Ascending aorta (tissue), 2 donors: ENCODE measurements at regions not wholly inside any gene's neighbourhood (a gene's known extent, or its start where the extent isn't known, plus 50 kb on each side); places are given as distances from the start of the nearest gene placed in this dataset.

ENCODE experiments used
- DNase-seq, 2 donors: peaks; one replicate each; pipeline ENCODE4 v3.0.0-alpha.2; 2019; ENCODE audit warnings: low spot score in 2 of 2
- H3K27ac ChIP-seq, 2 donors: fragments of 200-600 bp; sonication (generic); one replicate each; pipeline ENCODE4 v1.5.1; 2016 to 2017; ENCODE audit warnings: mild to moderate bottlenecking in 1 of 2
- H3K27me3 ChIP-seq: fragments of 200-600 bp; sonication (generic); one replicate; pipeline ENCODE4 v1.5.1; 2017
- H3K36me3 ChIP-seq, 2 donors: fragments of 200-600 bp; sonication (generic); one replicate each; pipeline ENCODE4 v1.5.1; 2016
- H3K4me1 ChIP-seq, 2 donors: fragments of 200-600 bp; sonication (generic); one replicate each; pipeline ENCODE4 v1.5.1; 2016 to 2017; ENCODE audit warnings: mild to moderate bottlenecking in 1 of 2
- H3K4me3 ChIP-seq, 2 donors: fragments of 200-600 bp; sonication (generic); one replicate each; pipeline ENCODE4 v1.5.1; 2016 to 2017; ENCODE audit warnings: mild to moderate bottlenecking in 1 of 2
- H3K9me3 ChIP-seq, 2 donors: fragments of 200-600 bp; sonication (generic); one replicate each; pipeline ENCODE4 v1.5.1; 2016
- intact Hi-C: fragments of 100-400 bp; cut with DNase I; formaldehyde crosslinking; loops from one replicate; pipeline ENCODE4 v1.15.1; 2023
- TF ChIP-seq, protein P1 (sequence below), 3 experiments: fragments of 200-600 bp in 2 of 3; fragments of 450-650 bp in 1 of 3; sonication (generic) in 2 of 3; IDR thresholded peaks; one replicate each; pipeline ENCODE4 v1.5.1; 2016 to 2019; ENCODE audit warnings: antibody characterized with exemption in 3 of 3, mild to moderate bottlenecking in 1 of 3, moderate library complexity in 1 of 3

DNA sequence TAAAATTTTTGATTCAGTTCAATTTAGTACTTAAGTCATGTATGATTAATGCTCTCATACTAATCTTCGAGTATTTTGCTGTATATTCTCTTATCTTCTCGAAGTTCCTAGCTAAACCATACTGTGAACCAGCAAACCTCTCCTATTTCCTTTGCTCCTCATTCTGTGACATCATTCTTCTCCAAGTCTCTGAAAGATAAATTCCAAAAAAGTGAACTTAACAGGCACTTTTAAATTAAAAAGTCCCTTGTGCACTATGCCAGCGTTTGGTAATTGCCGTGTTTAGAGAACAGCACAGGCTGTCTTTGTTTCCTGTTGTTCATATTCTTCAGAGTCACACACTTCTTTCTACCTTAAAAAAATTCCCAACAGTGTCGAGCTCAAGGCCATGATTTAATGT, 188.4 kb upstream of the PHACTR1 start:
- H3K27me3 ChIP-seq: no peaks in the 10 kb centered on the region
- H3K27ac ChIP-seq: no peak overlapping the region
- TF ChIP-seq, protein P1, sequence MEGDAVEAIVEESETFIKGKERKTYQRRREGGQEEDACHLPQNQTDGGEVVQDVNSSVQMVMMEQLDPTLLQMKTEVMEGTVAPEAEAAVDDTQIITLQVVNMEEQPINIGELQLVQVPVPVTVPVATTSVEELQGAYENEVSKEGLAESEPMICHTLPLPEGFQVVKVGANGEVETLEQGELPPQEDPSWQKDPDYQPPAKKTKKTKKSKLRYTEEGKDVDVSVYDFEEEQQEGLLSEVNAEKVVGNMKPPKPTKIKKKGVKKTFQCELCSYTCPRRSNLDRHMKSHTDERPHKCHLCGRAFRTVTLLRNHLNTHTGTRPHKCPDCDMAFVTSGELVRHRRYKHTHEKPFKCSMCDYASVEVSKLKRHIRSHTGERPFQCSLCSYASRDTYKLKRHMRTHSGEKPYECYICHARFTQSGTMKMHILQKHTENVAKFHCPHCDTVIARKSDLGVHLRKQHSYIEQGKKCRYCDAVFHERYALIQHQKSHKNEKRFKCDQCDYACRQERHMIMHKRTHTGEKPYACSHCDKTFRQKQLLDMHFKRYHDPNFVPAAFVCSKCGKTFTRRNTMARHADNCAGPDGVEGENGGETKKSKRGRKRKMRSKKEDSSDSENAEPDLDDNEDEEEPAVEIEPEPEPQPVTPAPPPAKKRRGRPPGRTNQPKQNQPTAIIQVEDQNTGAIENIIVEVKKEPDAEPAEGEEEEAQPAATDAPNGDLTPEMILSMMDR (IDR thresholded peaks at IDR 0.05): no peak
- no peaks in the 10 kb centered on the region for H3K9me3 ChIP-seq
- intact Hi-C loops: no loop called here
- H3K36me3 ChIP-seq: no peaks in the 10 kb centered on the region
- DNase-seq: no peak
- no peaks in the 10 kb centered on the region for H3K4me1 ChIP-seq
- H3K4me3 ChIP-seq: no peak overlapping the region

DNA sequence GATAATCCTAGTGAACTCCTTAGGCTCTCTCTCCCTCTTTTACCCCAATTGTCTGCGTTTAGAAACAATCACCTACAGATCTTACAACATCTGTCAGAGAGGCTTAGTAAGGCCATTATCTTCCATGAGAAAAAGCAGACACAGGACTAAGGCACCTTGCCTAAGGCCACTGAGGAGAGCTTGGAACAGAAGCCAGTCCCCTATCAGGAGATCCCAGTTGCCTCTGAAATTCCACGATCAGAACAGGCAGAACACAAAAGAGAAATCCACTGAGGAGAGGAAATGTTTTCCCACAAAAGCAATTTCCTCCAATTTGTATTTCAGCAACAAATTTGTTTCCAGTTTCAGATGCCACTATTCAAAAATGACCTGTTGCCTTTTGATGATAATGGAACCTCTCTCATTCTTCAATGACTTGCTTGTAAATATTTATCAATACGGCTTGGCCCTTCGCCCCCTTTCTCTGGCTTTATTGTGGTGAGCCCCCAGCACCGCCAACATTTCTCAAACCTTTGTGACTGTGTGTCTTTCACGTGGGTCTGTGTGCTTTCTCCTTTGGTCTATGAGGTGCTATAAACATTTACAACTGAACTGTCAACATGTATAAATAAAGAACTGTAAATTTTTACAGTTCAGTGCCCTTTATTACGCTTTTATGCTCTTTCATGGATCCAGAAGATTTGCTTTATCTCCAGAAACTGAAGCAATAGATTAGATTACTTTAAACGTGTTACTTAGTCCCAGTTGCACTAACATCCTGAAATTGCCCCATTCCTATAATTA, 187.8 kb upstream of the PHACTR1 start:
- H3K27ac ChIP-seq: no peak overlapping the region
- TF ChIP-seq, protein P1 (IDR thresholded peaks at IDR 0.05): no peak

DNA sequence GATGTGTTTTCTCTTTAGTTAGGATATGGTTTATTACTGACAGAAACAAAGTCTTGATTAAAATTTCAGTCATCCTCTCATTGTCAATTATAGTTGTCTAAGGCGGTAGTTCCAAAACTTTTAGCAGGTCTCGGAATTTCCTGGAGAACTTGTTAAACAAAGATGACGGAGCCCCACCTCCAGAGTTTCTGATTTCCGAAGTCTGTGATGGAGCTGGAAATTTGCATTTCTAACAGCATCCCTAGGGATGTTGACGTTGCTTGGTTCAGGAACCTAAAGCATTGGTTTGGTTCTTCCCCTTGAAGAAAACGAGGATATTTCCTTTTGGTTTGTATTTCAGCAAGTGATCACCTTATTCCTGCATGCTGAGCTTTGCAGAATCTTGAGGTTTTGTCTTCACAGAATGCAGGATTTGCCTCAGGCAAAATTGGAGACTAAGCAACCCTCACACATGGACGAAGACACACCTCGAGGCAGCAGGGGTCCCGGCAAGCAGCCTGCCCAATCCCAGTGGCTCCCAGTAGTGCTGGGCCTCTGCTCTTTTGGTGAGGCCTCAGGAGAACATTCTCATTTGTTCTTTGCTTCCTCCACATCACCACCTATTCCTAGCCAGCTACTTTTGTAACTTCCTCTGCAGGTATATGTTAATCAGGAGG, 187.1 kb upstream of the PHACTR1 start:
- no peak overlapping the region for H3K27ac ChIP-seq
- H3K9me3 ChIP-seq: no peaks in the 10 kb centered on the region

More for the DNA sequence above, 187.8 kb upstream of the PHACTR1 start:
- DNase-seq: no peak
- Histone ChIP-seq H3K9me3 (no peaks in the 10 kb centered on the region), H3K4me3 (no peak overlapping the region), H3K4me1 (no peaks in the 10 kb centered on the region), H3K36me3 (no peaks in the 10 kb centered on the region), H3K27me3 (no peaks in the 10 kb centered on the region)
- intact Hi-C loops: no loop called here

DNA sequence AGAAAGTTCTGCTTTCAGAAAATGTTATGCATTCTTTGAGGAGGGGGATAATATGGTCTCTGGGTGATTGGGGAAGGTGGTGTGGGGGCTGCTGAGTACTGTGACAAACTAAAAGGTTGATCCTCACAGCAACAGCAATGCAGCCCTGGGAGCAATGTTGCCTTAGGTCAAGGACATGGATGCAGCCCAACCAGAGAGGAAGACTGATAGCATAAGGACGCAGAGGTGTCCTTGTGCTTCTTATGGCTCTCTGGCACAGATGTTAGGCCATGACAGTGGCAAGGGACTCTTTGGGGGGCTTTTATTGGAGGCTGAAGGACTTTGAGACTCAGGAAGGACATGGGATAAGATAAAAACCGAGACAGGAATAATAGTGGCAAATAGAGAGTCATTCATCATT, 186.2 kb upstream of the PHACTR1 start:
- intact Hi-C loops: no loop called here
- H3K36me3 ChIP-seq: no peaks in the 10 kb centered on the region
- TF ChIP-seq, protein P1 (IDR thresholded peaks at IDR 0.05): no peak
- H3K4me3 ChIP-seq: no peak overlapping the region
- no peaks in the 10 kb centered on the region for H3K4me1 ChIP-seq
- no peaks in the 10 kb centered on the region for H3K27me3 ChIP-seq
- no peak for DNase-seq
- H3K9me3 ChIP-seq: no peaks in the 10 kb centered on the region
- H3K27ac ChIP-seq: no peak overlapping the region

More for the DNA sequence above, 187.1 kb upstream of the PHACTR1 start:
- Histone ChIP-seq H3K27me3 (no peaks in the 10 kb centered on the region), H3K36me3 (no peaks in the 10 kb centered on the region), H3K4me1 (no peaks in the 10 kb centered on the region), H3K4me3 (no peak overlapping the region)
- TF ChIP-seq, protein P1 (IDR thresholded peaks at IDR 0.05): no peak
- DNase-seq: no peak
- intact Hi-C loops: no loop called here

DNA sequence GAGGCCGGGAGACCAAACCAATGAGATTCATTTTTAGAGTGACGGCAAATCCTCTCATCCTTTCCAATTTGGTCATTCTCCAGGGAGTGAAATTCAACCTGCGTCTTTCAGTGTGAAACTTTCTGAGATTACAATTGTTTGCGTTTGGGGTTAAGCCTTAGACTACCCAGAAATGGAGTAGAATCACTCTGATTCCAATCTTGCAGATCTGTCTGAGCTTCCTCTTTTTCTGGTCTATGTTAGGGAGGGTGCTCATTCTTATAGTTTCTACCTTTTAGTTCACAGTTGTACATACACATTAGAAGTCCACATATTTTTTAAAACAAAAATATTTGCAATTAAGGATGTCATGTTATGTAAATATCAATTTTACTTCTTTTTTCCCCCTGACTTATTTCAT, 183.0 kb upstream of the PHACTR1 start:
- intact Hi-C loops: no loop called here
- DNase-seq: no peak
- no peak overlapping the region for H3K4me3 ChIP-seq
- H3K27ac ChIP-seq: no peak overlapping the region
- H3K9me3 ChIP-seq: no peaks in the 10 kb centered on the region
- H3K36me3 ChIP-seq: no peaks in the 10 kb centered on the region
- peaks cover 0 to 3% of the 10 kb centered on the region in 2 donors for H3K4me1 ChIP-seq
- H3K27me3 ChIP-seq: no peaks in the 10 kb centered on the region
- TF ChIP-seq, protein P1 (IDR thresholded peaks at IDR 0.05): no peak
